ENCODE measurements at regions not wholly inside any gene's neighbourhood (a gene's known extent, or its start where the extent isn't known, plus 50 kb on each side); places are given as distances from the start of the nearest gene placed in this dataset.
A peak's percentile ranks its signal among the peaks of the same experiment; 100 is the strongest.

DNA sequence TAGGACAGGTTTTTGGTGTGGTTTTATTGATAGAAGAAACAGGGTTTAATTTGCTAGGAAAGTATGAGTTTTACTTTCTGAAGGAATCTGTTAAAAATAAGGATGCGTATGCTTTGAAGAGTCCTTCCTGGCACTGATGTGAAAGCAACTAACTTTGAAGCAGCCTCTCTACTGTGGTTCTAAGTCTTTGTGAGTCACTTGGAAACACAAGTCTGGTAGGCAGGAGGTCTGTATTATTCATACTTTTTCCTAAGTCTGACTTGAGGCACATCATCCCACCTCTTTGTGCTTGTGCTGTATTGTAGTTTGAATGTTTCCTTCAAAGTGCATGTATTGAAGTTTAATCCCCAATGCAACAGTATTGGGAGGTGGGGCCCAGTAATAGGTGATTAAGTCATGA is 129.0 kb downstream of the TAF11L14 start:
- WGBS, 2 experiments (ENCODE audit: extremely low coverage in 1 of 2, insufficient coverage in 1 of 2, insufficient read length in 1 of 2, insufficient replicate concordance in 2 of 2, low coverage in 1 of 2, low lambda C conversion rate in 2 of 2, missing lambda C conversion rate in 1 of 2) = 100% methylated on average over 1 of the region's 1 CpG; no CpG with 5 or more reads in 1 of the 2 experiments
- ChIA-PET CTCF (ENCODE audit: partially characterized antibody) (no interaction called here), POLR2A (ENCODE audit: partially characterized antibody) (no interaction called here)
- TF ChIP-seq CHD1 (IDR thresholded peaks at IDR 0.05; ENCODE audit: low read depth, low read length) (no peak), CBX5 (IDR thresholded peaks at IDR 0.05; ENCODE audit: low read depth, low read length) (no peak), TBP (IDR thresholded peaks at IDR 0.05; ENCODE audit: low read depth, low read length) (no peak), HDAC6 (IDR thresholded peaks at IDR 0.05; ENCODE audit: low read depth, low read length) (no peak), POU5F1 (IDR thresholded peaks at IDR 0.05; ENCODE audit: low read depth, low read length) (no peak), TAF1 (IDR thresholded peaks at IDR 0.05; ENCODE audit: low read depth, low read length) (no peak), ZNF274 (IDR thresholded peaks at IDR 0.05; ENCODE audit: borderline replicate concordance, extremely low read depth, low read length) (no peak), RFX5 (IDR thresholded peaks at IDR 0.05; ENCODE audit: borderline replicate concordance, low read depth, low read length) (no peak), SIN3A (conservative IDR thresholded peaks at IDR 0.05 in 1 of 2, IDR thresholded peaks at IDR 0.05 in 1 of 2; ENCODE audit: low read depth in 1 of 2, low read length in 2 of 2) (no peak), RXRA (IDR thresholded peaks at IDR 0.05; ENCODE audit: insufficient read depth, low read depth, low read length) (no peak), KDM4A (IDR thresholded peaks at IDR 0.05; ENCODE audit: low read depth, low read length, severe bottlenecking) (no peak), RBBP5 (IDR thresholded peaks at IDR 0.05; ENCODE audit: borderline replicate concordance, low read depth, low read length) (no peak)
- TF ChIP-seq, protein P1, sequence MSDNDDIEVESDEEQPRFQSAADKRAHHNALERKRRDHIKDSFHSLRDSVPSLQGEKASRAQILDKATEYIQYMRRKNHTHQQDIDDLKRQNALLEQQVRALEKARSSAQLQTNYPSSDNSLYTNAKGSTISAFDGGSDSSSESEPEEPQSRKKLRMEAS (IDR thresholded peaks at IDR 0.05) = no peak
- Histone ChIP-seq H4K20me1 (replicated peaks in 1 of 2; ENCODE audit: control insufficient read depth in 1 of 2, insufficient read depth in 2 of 2, low read length in 2 of 2) (no peaks in the 10 kb centered on the region), H4K8ac (ENCODE audit: extremely low read depth, insufficient read depth, low read length) (no peak overlapping the region), H3K36me3 (ENCODE audit: control insufficient read depth in 2 of 4, insufficient read depth in 4 of 4, low read length in 3 of 4) (no peaks in the 10 kb centered on the region), H3K4me1 (replicated peaks in 1 of 4; ENCODE audit: control insufficient read depth in 3 of 4, insufficient read depth in 4 of 4, low read length in 3 of 4) (no peaks in the 10 kb centered on the region), H3K79me1 (ENCODE audit: low read depth, low read length) (no peaks in the 10 kb centered on the region), H3K4ac (replicated peaks; ENCODE audit: insufficient read length, low read depth, low read length) (peak overlapping the region; percentile 25), H4K5ac (ENCODE audit: insufficient read length, low read depth, low read length) (no peak overlapping the region), H3K27ac (ENCODE audit: low read depth, low read length) (no peak overlapping the region), H2BK5ac (ENCODE audit: low read depth, low read length) (no peak overlapping the region), H4K91ac (replicated peaks; ENCODE audit: insufficient read length, low read length) (no peak overlapping the region), H2AK5ac (ENCODE audit: low read depth, low read length) (no peak overlapping the region), H2BK12ac (ENCODE audit: low read depth, low read length) (no peak overlapping the region), H3K23ac (ENCODE audit: insufficient read length) (no peak overlapping the region), H2AFZ (ENCODE audit: low read length) (no peak overlapping the region), H3K27me3 (replicated peaks in 1 of 4; ENCODE audit: control insufficient read depth in 3 of 4, extremely low read depth in 1 of 4, insufficient read depth in 3 of 4, low read length in 3 of 4) (no peaks in the 10 kb centered on the region), H3K4me2 (ENCODE audit: insufficient read depth in 1 of 2, low read depth in 2 of 2, low read length in 2 of 2) (no peak overlapping the region), H3K79me2 (ENCODE audit: control insufficient read depth in 1 of 2, insufficient read depth in 2 of 2, low read length in 2 of 2) (no peaks in the 10 kb centered on the region), H3K23me2 (ENCODE audit: low read depth, low read length) (no peaks in the 10 kb centered on the region), H2BK20ac (ENCODE audit: low read length) (no peak overlapping the region), H3K9ac (replicated peaks in 1 of 4; ENCODE audit: extremely low read depth in 1 of 4, low read depth in 3 of 4, low read length in 3 of 4) (no peak overlapping the region), H3K9me3 (ENCODE audit: insufficient read depth in 2 of 2, low read depth in 1 of 2, low read length in 1 of 2) (no peaks in the 10 kb centered on the region), H3K18ac (ENCODE audit: extremely low read depth, low read length) (no peak overlapping the region), H2BK120ac (replicated peaks; ENCODE audit: low read depth, low read length) (no peak overlapping the region), H3K56ac (replicated peaks; ENCODE audit: insufficient read length, low read depth, low read length) (no peak overlapping the region), H3K14ac (ENCODE audit: insufficient read length) (no peak overlapping the region), H2BK15ac (ENCODE audit: low read length) (no peak overlapping the region), H3K4me3 (ENCODE audit: extremely low read depth in 1 of 4, insufficient read depth in 2 of 4, low read depth in 3 of 4, low read length in 4 of 4) (no peak overlapping the region)
- DNase-seq (ENCODE audit: low read depth in 1 of 2, low spot score in 2 of 2) (no peak), FAIRE-seq (no peak)

Data from H1 (cell line).